ENCODE measurements at regions not wholly inside any gene's neighbourhood (a gene's known extent, or its start where the extent isn't known, plus 50 kb on each side); places are given as distances from the start of the nearest gene placed in this dataset.

DNA sequence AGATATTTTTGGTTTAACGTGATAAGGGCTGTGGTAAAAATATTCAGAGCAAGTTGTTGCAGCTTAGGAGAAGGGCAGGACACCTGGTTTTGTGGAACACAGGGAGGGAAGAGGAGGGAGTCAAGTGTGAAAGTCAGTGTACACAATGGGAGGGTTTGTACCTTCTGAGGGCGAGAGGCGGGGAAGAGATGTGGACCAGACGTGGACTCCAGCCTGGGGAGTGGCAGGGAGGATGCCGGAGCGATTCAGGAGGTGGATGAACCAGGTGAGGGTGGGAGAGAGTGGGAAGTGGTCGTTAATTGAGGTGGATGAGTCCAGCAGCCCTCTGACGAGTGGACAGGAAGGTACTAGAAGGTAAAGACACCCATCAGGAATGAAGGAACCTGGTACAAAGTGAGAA, 52.2 kb upstream of the IRF2BP2 start:
- POLR2A ChIA-PET, result no interaction called here
- intact Hi-C loops (cut with micrococcal nuclease), result no loop called here
- no peak overlapping the region for H3K4me3 Mint-ChIP-seq
- no peak for DNase-seq
- ATAC-seq, result no peak
- no peaks in the 10 kb centered on the region for H3K36me3 ChIP-seq (ENCODE audit: control insufficient read depth in 2 of 3, insufficient read depth in 3 of 3, low read length in 3 of 3)
- CTCF ChIA-PET, result no interaction called here
- H3K9me3 ChIP-seq (ENCODE audit: control insufficient read depth in 2 of 3, low read length in 3 of 3), result no peaks in the 10 kb centered on the region
- peaks cover 0 to 13% (median 7%) of the 10 kb centered on the region in 7 donors for H3K4me1 Mint-ChIP-seq
- H3K27ac ChIP-seq (ENCODE audit: low read depth, low read length), result no peak overlapping the region
- H3K27me3 Mint-ChIP-seq, result no peaks in the 10 kb centered on the region
- H3K9me3 Mint-ChIP-seq, result no peaks in the 10 kb centered on the region
- no peaks in the 10 kb centered on the region for H3K27me3 ChIP-seq (ENCODE audit: control insufficient read depth in 2 of 2, insufficient read depth in 2 of 2, low read length in 2 of 2)
- H3K36me3 Mint-ChIP-seq, result no peaks in the 10 kb centered on the region
- no peaks in the 10 kb centered on the region for H3K4me1 ChIP-seq (ENCODE audit: control insufficient read depth in 2 of 2, insufficient read depth in 2 of 2, low read length in 2 of 2)
- no peak overlapping the region for H3K4me3 ChIP-seq (ENCODE audit: low read length)
- H3K27ac Mint-ChIP-seq, result peak overlapping the region in 1 of 9 donors; percentile 32

DNA sequence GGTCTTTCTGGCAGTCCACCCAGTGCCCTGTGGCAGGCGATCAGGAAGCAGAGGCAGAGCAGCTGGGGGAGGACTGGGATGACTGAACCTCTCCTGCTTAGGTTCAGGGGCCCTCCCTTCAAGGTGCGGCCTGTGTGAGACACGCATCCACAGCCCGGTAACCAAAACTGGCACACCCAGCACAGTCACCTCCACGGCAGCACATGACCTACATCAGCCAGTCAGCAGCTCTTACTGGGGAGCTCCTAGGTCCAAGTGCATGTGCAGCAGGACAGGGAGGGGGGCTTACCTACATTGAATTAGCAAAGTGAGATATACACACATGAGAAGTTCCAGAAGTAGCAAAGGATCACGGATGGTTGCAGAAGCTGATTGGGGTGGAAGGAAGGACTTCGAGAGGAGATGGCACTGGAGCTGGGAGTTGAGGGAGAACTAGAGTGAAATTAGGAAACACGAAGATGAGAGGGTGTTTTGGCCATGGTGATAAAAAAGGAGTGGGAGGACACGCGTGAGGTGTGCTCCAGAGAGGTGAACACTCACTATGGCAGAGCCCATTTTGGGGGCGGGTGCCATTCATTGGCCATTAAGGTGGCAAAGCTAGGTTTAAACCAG, 51.4 kb upstream of the IRF2BP2 start:
- POLR2A ChIA-PET, result no interaction called here

DNA sequence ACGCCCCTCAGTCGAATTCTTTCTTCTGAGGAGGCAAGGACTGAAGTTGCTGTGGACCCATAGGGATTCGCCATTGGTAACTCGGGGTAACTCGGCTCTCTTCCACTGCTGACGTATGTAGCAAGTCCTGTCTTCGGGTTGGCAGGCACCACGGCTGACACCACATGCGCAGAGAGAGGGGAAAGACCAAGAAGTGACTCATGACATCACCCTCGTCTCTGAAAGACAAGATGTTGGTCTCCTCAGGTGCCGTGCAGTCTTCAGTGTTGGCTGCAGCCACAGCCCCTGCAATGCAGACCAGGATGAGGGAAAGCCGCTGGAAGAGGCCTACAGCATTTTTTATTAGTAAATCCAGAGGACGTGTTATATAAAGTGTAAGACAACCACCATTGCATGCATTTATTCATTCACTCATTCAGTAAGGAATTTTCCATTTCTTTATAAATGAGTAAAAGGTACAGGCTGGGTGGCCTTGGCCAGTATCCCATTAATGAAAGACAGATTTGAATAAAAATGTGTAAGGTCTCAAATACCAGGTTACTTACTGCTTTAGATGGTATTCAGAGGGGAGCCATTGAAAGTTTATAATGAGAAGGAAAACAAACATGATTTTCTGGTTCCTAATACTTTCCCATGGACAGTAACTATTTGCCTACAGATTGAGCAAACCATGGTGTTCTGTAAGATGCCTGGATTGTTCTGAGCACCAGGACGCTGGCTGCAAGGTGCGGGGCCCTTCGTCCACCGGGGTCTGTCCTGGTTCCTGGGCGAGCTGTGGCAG, 50.7 kb upstream of the IRF2BP2 start:
- ChIA-PET POLR2A (no interaction called here), CTCF (no interaction called here)
- H3K27me3 Mint-ChIP-seq, result no peaks in the 10 kb centered on the region
- no peaks in the 10 kb centered on the region for H3K4me1 ChIP-seq (ENCODE audit: control insufficient read depth in 2 of 2, insufficient read depth in 2 of 2, low read length in 2 of 2)
- H3K9me3 Mint-ChIP-seq, result no peaks in the 10 kb centered on the region
- no peak for DNase-seq
- H3K9me3 ChIP-seq (ENCODE audit: control insufficient read depth in 2 of 3, low read length in 3 of 3), result no peaks in the 10 kb centered on the region
- no peaks in the 10 kb centered on the region for H3K36me3 ChIP-seq (ENCODE audit: control insufficient read depth in 2 of 3, insufficient read depth in 3 of 3, low read length in 3 of 3)
- intact Hi-C loops (cut with micrococcal nuclease), result no loop called here
- no peak overlapping the region for H3K4me3 Mint-ChIP-seq
- H3K27ac ChIP-seq (ENCODE audit: low read depth, low read length), result no peak overlapping the region
- H3K27ac Mint-ChIP-seq, result peak overlapping the region in 2 of 9 donors; percentile 44 to 56
- ATAC-seq, result no peak
- no peaks in the 10 kb centered on the region for H3K27me3 ChIP-seq (ENCODE audit: control insufficient read depth in 2 of 2, insufficient read depth in 2 of 2, low read length in 2 of 2)
- no peaks in the 10 kb centered on the region for H3K36me3 Mint-ChIP-seq
- no peak overlapping the region for H3K4me3 ChIP-seq (ENCODE audit: low read length)
- peaks cover 0 to 19% (median 12%) of the 10 kb centered on the region in 7 donors for H3K4me1 Mint-ChIP-seq

More for the DNA sequence above, 51.4 kb upstream of the IRF2BP2 start:
- Histone ChIP-seq H3K36me3 (ENCODE audit: control insufficient read depth in 2 of 3, insufficient read depth in 3 of 3, low read length in 3 of 3) (no peaks in the 10 kb centered on the region), H3K27me3 (ENCODE audit: control insufficient read depth in 2 of 2, insufficient read depth in 2 of 2, low read length in 2 of 2) (no peaks in the 10 kb centered on the region), H3K9me3 (ENCODE audit: control insufficient read depth in 2 of 3, low read length in 3 of 3) (no peaks in the 10 kb centered on the region), H3K4me3 (ENCODE audit: low read length) (no peak overlapping the region), H3K27ac (ENCODE audit: low read depth, low read length) (no peak overlapping the region), H3K4me1 (ENCODE audit: control insufficient read depth in 2 of 2, insufficient read depth in 2 of 2, low read length in 2 of 2) (no peaks in the 10 kb centered on the region)
- intact Hi-C loops (cut with micrococcal nuclease), result no loop called here
- CTCF ChIA-PET, result no interaction called here
- Mint-ChIP-seq H3K36me3 (no peaks in the 10 kb centered on the region), H3K4me3 (no peak overlapping the region), H3K4me1 (peaks cover 0 to 19% (median 12%) of the 10 kb centered on the region in 7 donors), H3K27ac (peak overlapping the region in 1 of 9 donors; percentile 75), H3K9me3 (no peaks in the 10 kb centered on the region), H3K27me3 (no peaks in the 10 kb centered on the region)
- DNase-seq, result no peak
- no peak for ATAC-seq
